HepG2 (cell line): ENCODE measurements at regions not wholly inside any gene's neighbourhood (a gene's known extent, or its start where the extent isn't known, plus 50 kb on each side); places are given as distances from the start of the nearest gene placed in this dataset.
A peak's percentile ranks its signal among the peaks of the same experiment; 100 is the strongest.

ENCODE experiments used
- ARID5B ChIP-seq: IDR thresholded peaks from 2 replicates; pipeline ENCODE4 v1.4.0; 2020; ENCODE audit warnings: mild to moderate bottlenecking, missing genetic modification reagents
- CHD4 ChIP-seq: fragments of 200-600 bp; sonication (generic); IDR thresholded peaks from 2 replicates; pipeline ENCODE4 v1.7.0; 2017; ENCODE audit warnings: mild to moderate bottlenecking, low read length, borderline replicate concordance
- GLI4 ChIP-seq: sonication (generic); formaldehyde crosslinking; IDR thresholded peaks from 2 replicates; pipeline ENCODE4 v1.5.1; 2020; ENCODE audit warnings: missing genetic modification reagents, mild to moderate bottlenecking, moderate library complexity, borderline replicate concordance
- JUND ChIP-seq: sonication (generic); formaldehyde crosslinking; IDR thresholded peaks from 2 replicates; pipeline ENCODE4 v1.8.0; 2022; ENCODE audit warnings: mild to moderate bottlenecking, missing genetic modification reagents
- KDM3A ChIP-seq: IDR thresholded peaks from 2 replicates; pipeline ENCODE4 v1.6.1; 2018; ENCODE audit warnings: low read depth, missing compliant biosample characterization
- NR2C2 ChIP-seq: sonication (generic); formaldehyde crosslinking; IDR thresholded peaks from 2 replicates; pipeline ENCODE4 v1.4.0; 2020; ENCODE audit warnings: missing genetic modification reagents, mild to moderate bottlenecking, moderate library complexity, borderline replicate concordance
- NR2F1 ChIP-seq, 2 experiments: fragments of 450-650 bp in 1 of 2; formaldehyde crosslinking in 1 of 2; IDR thresholded peaks; 2 replicates each; pipeline versions ENCODE4 v1.5.0 to v1.6.1; 2016 to 2020; ENCODE audit warnings: mild to moderate bottlenecking in 1 of 2, missing compliant biosample characterization in 1 of 2, missing genetic modification reagents in 1 of 2, moderate library complexity in 1 of 2
- NRL ChIP-seq: sonication (generic); formaldehyde crosslinking; IDR thresholded peaks from 2 replicates; pipeline ENCODE4 v1.5.0; 2020; ENCODE audit warnings: missing genetic modification reagents, mild to moderate bottlenecking, moderate library complexity, borderline replicate concordance
- PCBP2 ChIP-seq: fragments of 200-400 bp; formaldehyde crosslinking; optimal IDR thresholded peaks from 2 replicates; pipeline ENCODE3; 2018; ENCODE audit warnings: low read length, low read depth; ENCODE audit not compliant: poor library complexity, severe bottlenecking
- SNAPC2 ChIP-seq: sonication (generic); formaldehyde crosslinking; IDR thresholded peaks from 2 replicates; pipeline ENCODE4 v1.8.1; 2022; ENCODE audit warnings: mild to moderate bottlenecking, missing genetic modification reagents
- SNAPC5 ChIP-seq: sonication (generic); formaldehyde crosslinking; IDR thresholded peaks from 2 replicates; pipeline ENCODE4 v1.8.1; 2023; ENCODE audit warnings: mild to moderate bottlenecking, missing genetic modification reagents, borderline replicate concordance
- SNRNP70 ChIP-seq: fragments of 200-400 bp; formaldehyde crosslinking; IDR thresholded peaks from 2 replicates; pipeline ENCODE4 v1.6.1; 2017; ENCODE audit warnings: mild to moderate bottlenecking, low read depth, low read length, moderate library complexity
- THAP11 ChIP-seq: IDR thresholded peaks from 2 replicates; pipeline ENCODE4 v1.6.1; 2016; ENCODE audit warnings: missing biosample characterization, missing genetic modification reagents
- THYN1 ChIP-seq: sonication (generic); formaldehyde crosslinking; IDR thresholded peaks from 2 replicates; pipeline ENCODE4 v1.8.1; 2023; ENCODE audit warnings: low read depth, mild to moderate bottlenecking, moderate library complexity, missing genetic modification reagents, borderline replicate concordance
- ZBED4 ChIP-seq: sonication (generic); formaldehyde crosslinking; IDR thresholded peaks from 2 replicates; pipeline ENCODE4 v1.4.0; 2020; ENCODE audit warnings: missing genetic modification reagents, borderline replicate concordance
- ZBTB7A ChIP-seq: sonication (generic); formaldehyde crosslinking; IDR thresholded peaks from 2 replicates; pipeline ENCODE4 v1.8.0; 2022; ENCODE audit warnings: mild to moderate bottlenecking, missing genetic modification reagents
- ZNF253 ChIP-seq: sonication (generic); formaldehyde crosslinking; IDR thresholded peaks from 2 replicates; pipeline ENCODE4 v1.8.0; 2022; ENCODE audit warnings: mild to moderate bottlenecking, missing genetic modification reagents, borderline replicate concordance
- ZNF335 ChIP-seq: sonication (generic); formaldehyde crosslinking; IDR thresholded peaks from 2 replicates; pipeline ENCODE4 v1.4.0; 2020; ENCODE audit warnings: missing genetic modification reagents
- ZNF382 ChIP-seq: sonication (generic); formaldehyde crosslinking; IDR thresholded peaks from 2 replicates; pipeline ENCODE4 v1.5.0; 2020; ENCODE audit warnings: missing genetic modification reagents, mild to moderate bottlenecking, borderline replicate concordance
- ZNF766 ChIP-seq: sonication (generic); formaldehyde crosslinking; IDR thresholded peaks from 2 replicates; pipeline ENCODE4 v1.5.0; 2020; ENCODE audit warnings: missing genetic modification reagents, borderline replicate concordance

GRCh38 chr6:140380427-140381218, 1006.2 kb upstream of the CITED2 start (continued):
- TF ChIP-seq PCBP2 (no peak), THAP11 (peak; percentile 67), SNAPC5 (no peak), ZNF253 (CRISPR knock-in tag) (no peak), ZNF335 (0 out of 2 replicates have a peak, but pooled peaks have one; percentile 23), ZNF382 (CRISPR knock-in tag) (no peak), JUND (no peak), NR2C2 (CRISPR knock-in tag) (no peak), CHD4 (no peak), ZNF766 (no peak), NR2F1 (CRISPR knock-in tag; IDR thresholded peaks at IDR 0.05) (peak; percentile 59 to 70; a peak in 3 of 4 replicates), ARID5B (CRISPR knock-in tag) (peak; percentile 98), SNAPC2 (CRISPR knock-in tag) (no peak), ZBTB7A (CRISPR knock-in tag) (no peak), SNRNP70 (no peak), GLI4 (CRISPR knock-in tag) (no peak), KDM3A (peak; percentile 33; the same call in 1 of the 2 replicates), ZBED4 (CRISPR knock-in tag) (no peak), NRL (CRISPR knock-in tag) (no peak), THYN1 (CRISPR knock-in tag) (no peak)
